ENCODE measurements at regions not wholly inside any gene's neighbourhood (a gene's known extent, or its start where the extent isn't known, plus 50 kb on each side); places are given as distances from the start of the nearest gene placed in this dataset.

DNA sequence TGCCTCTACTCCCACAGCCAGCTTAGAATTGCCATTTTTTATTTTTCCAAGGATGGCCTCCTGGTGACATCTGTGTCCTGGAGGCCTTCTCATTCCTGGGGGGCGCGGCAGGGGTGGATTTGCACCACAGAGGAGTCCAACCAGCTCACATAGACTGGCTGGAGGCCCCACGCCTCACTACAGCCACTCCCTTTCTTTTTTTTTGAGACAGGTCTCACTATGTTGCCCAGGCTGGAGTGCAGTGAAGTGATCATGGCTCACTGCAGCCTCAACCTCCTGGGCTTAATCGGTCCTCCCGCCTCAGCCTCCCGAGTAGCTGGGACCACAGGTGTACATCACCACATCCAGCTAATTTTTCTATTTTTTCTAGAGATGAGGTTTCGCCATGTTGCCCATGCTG is 57.6 kb upstream of the DOCK1 start:
- no peak for DNase-seq (ENCODE audit: low read depth)

DNA sequence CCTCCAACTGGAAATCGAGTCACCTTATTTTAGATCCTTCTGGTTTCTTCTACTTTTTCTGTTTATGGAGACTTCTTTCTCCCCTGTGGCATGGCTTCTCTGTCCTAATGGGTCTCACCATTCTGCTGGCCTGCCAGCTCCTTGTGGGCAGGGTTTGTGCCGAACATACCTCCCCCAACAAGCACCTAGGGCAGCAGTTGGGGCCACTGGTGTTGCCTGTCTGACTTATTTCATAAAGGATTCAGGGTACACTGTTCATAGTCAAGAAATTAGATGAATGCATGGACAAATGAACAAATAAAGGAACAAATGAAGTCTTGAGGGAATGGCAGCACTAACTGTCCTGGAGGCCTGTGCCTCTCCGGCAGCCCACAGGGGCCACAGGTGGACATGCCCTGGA is 55.6 kb upstream of the DOCK1 start:
- DNase-seq (ENCODE audit: low read depth), result no peak

DNA sequence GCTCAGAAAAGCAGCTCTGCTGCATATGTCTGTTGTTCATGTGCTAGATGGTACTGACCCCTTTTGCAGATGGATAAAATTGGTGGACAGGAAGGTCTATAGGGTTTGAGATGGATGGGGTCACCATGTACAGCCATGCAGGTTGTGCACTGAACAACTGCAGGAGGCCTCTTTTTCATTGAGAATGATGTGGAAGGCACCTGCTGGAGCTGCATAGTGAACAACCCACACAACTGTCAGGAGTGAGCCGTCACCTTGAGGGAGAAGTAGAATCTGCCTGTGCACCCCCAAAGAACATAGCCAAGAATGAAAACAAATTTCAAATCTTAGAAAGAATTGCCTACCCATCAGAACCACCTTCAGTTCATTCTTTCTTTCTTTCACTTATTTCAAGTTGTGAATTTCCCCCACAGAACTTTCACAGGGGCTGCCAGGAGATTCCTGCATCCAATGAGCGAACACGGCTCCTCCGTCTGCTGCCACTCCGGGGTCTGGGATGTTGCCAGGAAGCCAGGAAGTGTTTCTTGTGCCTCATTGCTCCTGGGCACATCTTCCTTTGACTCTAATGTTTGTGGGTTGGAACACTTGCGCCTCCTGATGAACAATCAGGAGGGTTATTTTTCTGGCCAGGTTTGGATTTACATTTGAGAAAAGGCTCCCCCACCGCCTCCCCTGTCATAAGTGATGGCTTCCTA is 53.7 kb upstream of the DOCK1 start:
- no peak for DNase-seq (ENCODE audit: low read depth)

DNA sequence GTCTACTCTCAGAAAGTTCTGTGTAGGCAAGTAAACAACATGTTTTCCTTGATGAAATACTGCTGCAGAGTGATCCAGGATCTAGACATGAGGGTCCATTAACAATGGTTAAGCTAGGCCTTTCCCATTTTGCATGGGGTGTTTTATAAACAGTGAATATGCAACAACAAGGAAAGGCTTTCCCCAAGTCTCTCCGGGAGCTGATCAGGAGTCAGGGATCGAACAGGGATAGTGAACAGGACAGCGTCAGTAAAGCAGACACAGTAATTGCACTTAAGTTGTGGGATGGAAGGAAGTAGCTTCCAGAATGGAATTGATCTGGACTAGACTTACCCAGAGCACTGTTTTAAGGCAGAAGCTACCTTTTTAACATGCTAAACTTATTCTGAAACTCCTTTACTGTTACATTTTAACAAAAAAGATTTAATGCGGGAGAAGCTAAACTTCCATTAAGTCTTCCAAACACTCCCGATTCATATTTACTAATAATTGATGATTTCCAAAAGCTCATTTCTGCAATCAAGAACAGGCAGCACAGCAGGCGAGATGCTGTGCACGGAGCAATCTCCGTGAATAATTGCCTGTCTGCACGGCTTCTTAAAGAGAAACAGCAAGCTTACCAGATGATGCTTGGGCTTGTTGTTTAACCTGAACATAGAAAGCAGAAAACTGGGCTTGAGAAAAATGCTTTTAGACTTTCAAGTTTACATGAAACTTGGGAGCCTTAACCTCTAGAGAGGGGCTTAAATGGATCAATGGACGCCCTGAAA is 50.3 kb upstream of the DOCK1 start:
- no peak for DNase-seq (ENCODE audit: low read depth)

Measured in stimulated activated CD8-positive, alpha-beta memory T cell treated with anti-CD3 and anti-CD28 coated beads, Interleukin-12 subunit alpha, Interleukin-12 subunit beta, amount 100 ng/mL, for 1 hour (primary cell).